Neural progenitor cell (in vitro differentiated cells): ENCODE measurements at regions not wholly inside any gene's neighbourhood (a gene's known extent, or its start where the extent isn't known, plus 50 kb on each side); places are given as distances from the start of the nearest gene placed in this dataset.
A peak's percentile ranks its signal among the peaks of the same experiment; 100 is the strongest.

Experiments
- DNase-seq: peaks from one replicate; pipeline ENCODE4 v3.0.0-alpha.2; 2016; ENCODE audit warnings: low spot score
- H2AFZ ChIP-seq: fragments of 200-600 bp; sonication (generic); replicated peaks from 2 replicates; pipeline ENCODE4 v1.6.1; 2016; ENCODE audit warnings: antibody characterized with exemption
- H3F3A ChIP-seq: fragments of 200-600 bp; sonication (generic); 2 replicates; pipeline ENCODE4 v1.6.1; 2016; ENCODE audit warnings: antibody characterized with exemption, low read depth
- H3K27ac ChIP-seq: fragments of 200-600 bp; sonication (generic); 2 replicates; pipeline ENCODE4 v1.5.1; 2016; ENCODE audit warnings: mild to moderate bottlenecking
- H3K27me3 ChIP-seq: fragments of 200-600 bp; sonication (generic); 2 replicates; pipeline ENCODE4 v1.6.1; 2016; ENCODE audit warnings: mild to moderate bottlenecking, moderate library complexity
- H3K36me3 ChIP-seq: fragments of 200-600 bp; sonication (generic); 2 replicates; pipeline ENCODE4 v1.5.1; 2016
- H3K4me1 ChIP-seq: fragments of 200-600 bp; sonication (generic); 2 replicates; pipeline ENCODE4 v1.6.1; 2016; ENCODE audit warnings: mixed run types
- H3K4me2 ChIP-seq: fragments of 200-600 bp; sonication (generic); 2 replicates; pipeline ENCODE4 v1.6.1; 2016
- H3K4me3 ChIP-seq: fragments of 200-600 bp; sonication (generic); 2 replicates; pipeline ENCODE4 v1.5.1; 2016
- H3K79me2 ChIP-seq: fragments of 200-600 bp; sonication (generic); 2 replicates; pipeline ENCODE4 v1.6.1; 2016; ENCODE audit warnings: low read depth
- H3K9ac ChIP-seq: fragments of 200-600 bp; sonication (generic); 2 replicates; pipeline ENCODE4 v1.6.1; 2016
- H3K9me3 ChIP-seq: fragments of 200-600 bp; sonication (generic); 2 replicates; pipeline ENCODE4 v1.5.1; 2016; ENCODE audit warnings: low read depth
- H4K20me1 ChIP-seq: fragments of 200-600 bp; sonication (generic); 2 replicates; pipeline ENCODE4 v1.6.1; 2016; ENCODE audit warnings: low read depth
- H3K27ac Mint-ChIP-seq: 3 replicates; pipeline ENCODE4 v1.8.0; 2021; ENCODE audit warnings: mixed read lengths
- H3K27me3 Mint-ChIP-seq: 2 replicates; pipeline ENCODE4 v1.8.0; 2022; ENCODE audit warnings: low read depth, mild to moderate bottlenecking, inconsistent platforms, moderate library complexity, mixed read lengths; ENCODE audit not compliant: insufficient read depth
- H3K36me3 Mint-ChIP-seq: 3 replicates; pipeline ENCODE4 v1.8.0; 2021; ENCODE audit warnings: mixed read lengths
- H3K4me1 Mint-ChIP-seq: 3 replicates; pipeline ENCODE4 v1.8.0; 2021; ENCODE audit warnings: mixed read lengths
- H3K4me3 Mint-ChIP-seq: 3 replicates; pipeline ENCODE4 v1.8.0; 2021; ENCODE audit warnings: mild to moderate bottlenecking, moderate library complexity, mixed read lengths
- H3K9me3 Mint-ChIP-seq: 3 replicates; pipeline ENCODE4 v1.8.0; 2020; ENCODE audit warnings: mixed read lengths
- CTCF ChIP-seq: fragments of 200-600 bp; sonication (generic); IDR thresholded peaks from 2 replicates; pipeline ENCODE4 v1.5.1; 2017; ENCODE audit warnings: antibody characterized with exemption, mild to moderate bottlenecking
- EZH2 ChIP-seq: fragments of 200-600 bp; sonication (generic); IDR thresholded peaks from 2 replicates; pipeline ENCODE4 v1.6.1; 2017; ENCODE audit warnings: antibody characterized with exemption, mild to moderate bottlenecking, moderate library complexity
- EZH2phosphoT487 ChIP-seq: fragments of 200-600 bp; sonication (generic); IDR thresholded peaks from 2 replicates; pipeline ENCODE4 v1.6.1; 2017; ENCODE audit warnings: antibody characterized with exemption

GRCh38 chr3:117611211-117611610 lies 901.6 kb downstream of the TUSC7 start:
- Histone ChIP-seq H2AFZ (no peak overlapping the region), H3K36me3 (no peaks in the 10 kb centered on the region), H3K4me2 (no peak overlapping the region), H3K27ac (no peak overlapping the region), H3K9me3 (no peaks in the 10 kb centered on the region), H3K9ac (no peak overlapping the region), H4K20me1 (no peaks in the 10 kb centered on the region), H3F3A (peaks cover 5% of the 10 kb centered on the region), H3K79me2 (no peaks in the 10 kb centered on the region), H3K4me1 (peaks cover 13% of the 10 kb centered on the region), H3K27me3 (no peaks in the 10 kb centered on the region), H3K4me3 (no peak overlapping the region)
- peak; percentile 16 for DNase-seq
- TF ChIP-seq EZH2: no peak
- TF ChIP-seq EZH2phosphoT487: peak; percentile 35
- Mint-ChIP-seq H3K4me1 (peaks cover 5% of the 10 kb centered on the region), H3K4me3 (no peak overlapping the region), H3K27ac (no peak overlapping the region), H3K36me3 (no peaks in the 10 kb centered on the region), H3K9me3 (peaks cover 3% of the 10 kb centered on the region), H3K27me3 (no peaks in the 10 kb centered on the region)

DNA sequence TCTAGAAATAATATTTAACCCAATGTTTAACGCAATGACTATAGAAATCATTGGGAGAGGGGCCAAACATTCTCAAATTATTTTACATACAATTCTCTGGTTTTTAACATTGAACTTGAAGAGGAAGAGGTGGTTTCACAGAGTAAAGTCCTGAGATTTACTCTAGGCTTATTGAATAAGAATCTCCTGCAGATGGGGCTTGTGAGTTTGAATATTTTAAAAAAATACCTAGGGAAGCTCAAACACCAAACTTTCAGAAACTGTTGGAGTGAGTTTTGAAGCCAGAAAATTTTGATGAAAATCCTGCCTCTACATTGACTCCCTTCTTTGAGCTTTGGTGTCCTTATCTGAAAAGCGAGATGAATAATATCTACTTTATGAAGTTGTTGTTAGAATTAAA lies 906.6 kb downstream of the TUSC7 start:
- Histone ChIP-seq H3K36me3 (no peaks in the 10 kb centered on the region), H3K9me3 (no peaks in the 10 kb centered on the region), H4K20me1 (no peaks in the 10 kb centered on the region), H3K4me2 (no peak overlapping the region), H3K9ac (no peak overlapping the region), H3K27me3 (no peaks in the 10 kb centered on the region), H3K4me1 (peaks cover 6% of the 10 kb centered on the region), H2AFZ (no peak overlapping the region), H3K4me3 (no peak overlapping the region), H3F3A (peaks cover 5% of the 10 kb centered on the region), H3K27ac (no peak overlapping the region), H3K79me2 (no peaks in the 10 kb centered on the region)
- Mint-ChIP-seq H3K27ac (no peak overlapping the region), H3K4me1 (peaks cover 5% of the 10 kb centered on the region), H3K36me3 (no peaks in the 10 kb centered on the region), H3K9me3 (no peaks in the 10 kb centered on the region), H3K27me3 (peaks cover 2% of the 10 kb centered on the region), H3K4me3 (no peak overlapping the region)
- TF ChIP-seq EZH2: no peak
- no peak for TF ChIP-seq CTCF
- TF ChIP-seq EZH2phosphoT487: no peak
- DNase-seq: no peak

DNA sequence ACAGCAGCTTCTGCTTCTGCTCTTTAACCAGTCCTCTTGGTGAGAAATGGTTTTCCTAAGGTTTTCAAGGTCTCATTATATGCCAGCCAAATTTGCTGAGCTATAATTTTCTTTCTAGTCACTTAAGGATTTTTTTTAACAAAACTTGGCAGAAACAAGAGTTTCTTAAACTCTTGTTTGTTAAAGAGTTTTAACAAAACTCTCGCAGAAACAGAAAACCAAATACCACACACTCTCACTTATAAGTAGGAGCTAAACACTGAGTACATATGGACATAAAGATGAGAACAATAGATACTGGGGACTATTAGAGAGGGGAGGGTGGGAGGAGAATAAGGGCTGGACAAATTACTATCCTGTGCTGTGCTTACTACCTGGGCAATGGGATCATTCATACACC lies 908.3 kb downstream of the TUSC7 start:
- no peak for DNase-seq
- no peaks in the 10 kb centered on the region for H3K27me3 ChIP-seq
- Mint-ChIP-seq H3K27me3 (peaks cover 2% of the 10 kb centered on the region), H3K36me3 (no peaks in the 10 kb centered on the region), H3K4me3 (no peak overlapping the region), H3K27ac (no peak overlapping the region), H3K4me1 (peaks cover 12% of the 10 kb centered on the region), H3K9me3 (no peaks in the 10 kb centered on the region)
- H2AFZ ChIP-seq: no peak overlapping the region
- no peaks in the 10 kb centered on the region for H4K20me1 ChIP-seq
- no peak overlapping the region for H3K9ac ChIP-seq
- no peaks in the 10 kb centered on the region for H3K79me2 ChIP-seq
- no peak overlapping the region for H3K27ac ChIP-seq
- no peak for TF ChIP-seq EZH2phosphoT487
- TF ChIP-seq EZH2: no peak
- no peak for TF ChIP-seq CTCF
- H3K4me1 ChIP-seq: peaks cover 12% of the 10 kb centered on the region
- no peak overlapping the region for H3K4me2 ChIP-seq
- H3K4me3 ChIP-seq: no peak overlapping the region
- no peaks in the 10 kb centered on the region for H3K36me3 ChIP-seq
- H3F3A ChIP-seq: peaks cover 11% of the 10 kb centered on the region
- no peaks in the 10 kb centered on the region for H3K9me3 ChIP-seq

DNA sequence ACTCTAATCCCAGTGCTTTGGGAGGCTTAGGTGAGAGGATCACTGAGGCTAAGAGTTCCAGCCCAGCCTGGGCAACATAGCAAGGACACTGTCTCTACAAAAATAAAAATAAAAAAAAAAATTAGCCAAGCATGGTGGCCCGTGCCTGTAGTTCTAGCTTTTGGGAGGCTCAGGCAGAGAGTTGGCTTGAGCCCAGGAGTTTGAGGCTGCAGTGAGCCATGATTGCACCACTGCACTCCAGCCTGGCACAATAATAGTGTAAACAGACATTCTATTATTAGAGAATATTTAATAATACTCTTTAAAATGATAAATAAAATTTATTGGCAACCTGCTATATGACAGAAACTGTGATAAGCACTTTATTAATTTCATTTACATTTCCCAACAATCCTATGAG lies 908.9 kb downstream of the TUSC7 start:
- no peaks in the 10 kb centered on the region for H4K20me1 ChIP-seq
- Mint-ChIP-seq H3K27me3 (peaks cover 2% of the 10 kb centered on the region), H3K4me1 (peaks cover 12% of the 10 kb centered on the region), H3K4me3 (no peak overlapping the region), H3K36me3 (no peaks in the 10 kb centered on the region), H3K27ac (no peak overlapping the region), H3K9me3 (no peaks in the 10 kb centered on the region)
- H3K9me3 ChIP-seq: no peaks in the 10 kb centered on the region
- H3F3A ChIP-seq: peaks cover 11% of the 10 kb centered on the region
- H3K27ac ChIP-seq: no peak overlapping the region
- no peak overlapping the region for H3K9ac ChIP-seq
- H3K4me1 ChIP-seq: peaks cover 13% of the 10 kb centered on the region
- H3K79me2 ChIP-seq: no peaks in the 10 kb centered on the region
- no peak overlapping the region for H3K4me2 ChIP-seq
- no peak overlapping the region for H3K4me3 ChIP-seq
- no peak for DNase-seq
- H3K36me3 ChIP-seq: no peaks in the 10 kb centered on the region
- H3K27me3 ChIP-seq: no peaks in the 10 kb centered on the region
- TF ChIP-seq CTCF (no peak), EZH2 (no peak), EZH2phosphoT487 (no peak)
- H2AFZ ChIP-seq: no peak overlapping the region
